ENCODE measurements at regions not wholly inside any gene's neighbourhood (a gene's known extent, or its start where the extent isn't known, plus 50 kb on each side); places are given as distances from the start of the nearest gene placed in this dataset.
"Not testable (repeated sequence)": the region's sequence is repeated elsewhere in the genome, so short reads cannot be mapped to it uniquely, and the experiment has no call there.

- no peak for DNase-seq (ENCODE audit: low spot score)
These were observed 79.4 kb downstream of the IGLL1 start for GRCh38 chr22:23500508-23501260.

DNA sequence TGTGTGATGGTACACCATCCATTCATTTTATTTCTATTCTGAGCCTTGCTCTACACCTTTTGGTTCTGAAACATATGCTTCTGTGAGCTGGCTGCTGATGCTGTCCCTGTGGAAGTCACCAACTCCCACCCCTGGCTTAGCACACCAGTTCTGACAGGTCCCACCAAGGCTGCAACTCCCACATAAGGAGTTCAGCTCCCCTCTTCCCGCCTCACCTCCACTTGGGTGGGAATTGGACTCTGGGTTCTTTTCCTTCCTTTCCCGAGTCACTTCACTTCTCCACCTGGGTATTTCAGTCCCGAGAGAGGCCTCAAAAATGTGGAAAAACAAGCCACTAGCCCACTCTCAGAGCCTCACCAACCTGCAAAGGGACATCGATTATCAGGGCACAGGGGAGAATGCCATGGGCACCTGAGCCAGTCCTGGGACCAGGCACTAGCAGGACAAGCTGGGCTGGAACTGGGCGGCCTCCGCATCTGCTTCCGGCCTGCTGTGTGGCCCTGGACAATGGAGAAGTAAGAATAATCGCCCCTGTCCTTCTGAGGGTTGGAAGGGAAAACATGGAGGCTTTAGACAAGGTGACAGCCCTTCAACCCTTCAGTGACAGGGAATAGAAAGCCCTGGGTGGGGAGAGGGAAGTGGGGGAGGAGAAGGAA is 80.1 kb downstream of the IGLL1 start:
- no peak for DNase-seq (ENCODE audit: low spot score)

GRCh38 chr22:23498811-23499798 is 81.0 kb downstream of the IGLL1 start:
- no peak for DNase-seq (ENCODE audit: low spot score)

- not testable (repeated sequence) for DNase-seq (ENCODE audit: low spot score)
These were observed 82.2 kb downstream of the IGLL1 start for GRCh38 chr22:23497889-23498288.

GRCh38 chr22:23497016-23497885 is 82.8 kb downstream of the IGLL1 start:
- DNase-seq (ENCODE audit: low spot score): no peak

GRCh38 chr22:23496445-23496833 is 83.7 kb downstream of the IGLL1 start:
- DNase-seq (ENCODE audit: low spot score): no peak

DNA sequence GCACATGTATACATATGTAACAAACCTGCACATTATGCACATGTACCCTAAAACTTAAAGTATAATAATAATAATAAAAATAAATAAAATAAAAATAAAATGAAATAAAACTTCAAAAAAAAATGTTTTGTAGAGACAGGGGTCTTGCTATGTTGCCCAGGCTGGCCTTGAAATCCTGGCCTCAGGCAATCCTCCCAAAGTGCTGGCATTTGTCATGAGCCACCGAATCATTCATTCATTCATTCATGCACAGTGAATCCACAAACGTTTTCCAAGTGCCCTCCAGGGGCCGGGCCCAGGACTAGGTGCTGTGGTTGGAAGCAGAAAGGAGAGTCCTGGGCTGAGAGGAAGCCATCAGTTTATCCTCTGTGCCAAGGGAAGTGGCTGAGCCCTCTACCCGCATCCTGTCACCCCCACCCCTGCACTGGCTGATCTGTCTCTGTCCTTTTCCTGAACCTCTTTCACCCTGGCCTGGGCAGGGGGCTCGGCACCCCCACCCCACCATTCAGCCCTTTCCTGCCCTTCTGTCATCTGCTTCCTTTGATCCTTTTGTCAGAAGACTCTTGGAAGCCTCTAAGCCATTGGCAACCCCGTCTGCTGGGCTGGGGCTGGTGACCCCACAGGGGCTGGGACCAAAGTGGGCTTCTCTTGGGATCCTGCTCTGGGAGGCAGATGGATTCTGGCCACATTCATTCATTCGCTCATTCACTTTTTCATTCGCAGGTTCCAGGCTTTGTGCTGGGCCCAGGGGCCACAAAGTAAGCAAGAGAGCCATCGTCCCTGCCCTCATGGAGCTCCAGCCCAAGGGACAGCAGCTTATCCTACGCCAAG is 84.3 kb downstream of the IGLL1 start:
- no peak for DNase-seq (ENCODE audit: low spot score)

GRCh38 chr22:23494930-23495266 is 85.2 kb downstream of the IGLL1 start:
- no peak for DNase-seq (ENCODE audit: low spot score)

DNA sequence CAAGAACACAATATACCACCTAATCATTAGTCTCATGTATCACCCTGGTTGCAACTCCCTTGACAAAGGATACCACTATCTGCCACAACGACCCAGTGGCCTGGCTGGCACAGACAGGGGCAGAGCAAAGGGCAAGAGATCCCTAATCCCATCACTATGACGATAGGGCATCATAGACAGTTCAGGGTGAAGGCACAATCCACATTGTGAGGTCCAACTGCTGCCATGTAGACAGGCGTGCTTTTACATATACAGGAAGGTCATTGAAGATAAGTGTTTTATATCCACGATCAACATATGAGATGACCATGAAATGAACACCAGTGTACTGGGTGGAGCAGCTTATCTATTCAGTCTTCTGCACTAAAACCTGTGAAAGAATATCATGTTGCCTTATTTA is 94.6 kb downstream of the IGLL1 start:
- no peak for DNase-seq (ENCODE audit: low spot score)

DNA sequence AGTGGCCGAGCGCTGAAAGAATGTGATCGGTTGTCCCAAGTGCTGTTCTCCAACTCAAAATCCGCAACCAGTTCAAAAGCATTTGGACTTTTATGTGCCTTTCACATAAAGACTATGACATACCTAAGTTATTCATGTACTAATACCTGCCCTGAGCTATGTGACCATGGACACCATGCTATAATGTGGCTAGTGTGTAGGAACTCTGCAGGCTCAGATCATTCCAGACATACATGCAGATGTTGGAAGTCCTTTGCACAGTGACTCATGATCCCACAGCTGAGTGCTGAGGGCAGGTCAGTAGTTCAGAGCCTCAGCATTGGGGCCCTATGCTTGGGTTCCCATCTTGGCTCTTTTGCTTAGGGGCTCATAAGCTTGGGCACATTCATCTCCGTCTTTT is 95.4 kb downstream of the IGLL1 start:
- DNase-seq (ENCODE audit: low spot score): no peak

GRCh38 chr22:23481369-23481768 is 98.7 kb downstream of the IGLL1 start:
- no peak for DNase-seq (ENCODE audit: low spot score)

GRCh38 chr22:23478175-23478574 is 101.9 kb downstream of the IGLL1 start:
- no peak for DNase-seq (ENCODE audit: low spot score)

- not testable (repeated sequence) for DNase-seq (ENCODE audit: low spot score)
These were observed 105.6 kb downstream of the IGLL1 start for GRCh38 chr22:23474531-23474930.

DNA sequence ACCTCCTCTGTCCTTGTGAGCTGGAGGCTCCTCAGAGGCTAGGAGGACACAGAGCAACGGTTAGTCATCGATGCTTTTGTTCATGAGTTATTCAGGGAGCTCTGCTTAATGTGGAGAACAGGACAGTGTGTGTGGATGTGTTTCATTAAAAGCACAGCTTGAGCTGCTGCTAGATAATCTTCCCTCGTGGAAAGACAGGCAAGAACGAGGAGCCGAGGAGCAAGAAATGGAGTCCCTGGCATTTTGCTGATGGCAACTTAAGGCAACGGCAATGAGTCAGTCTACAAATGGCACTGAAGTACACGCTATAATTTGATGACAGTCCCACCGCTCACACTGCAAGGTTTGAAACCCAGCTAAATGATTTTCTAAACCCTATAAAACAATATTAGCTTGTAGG is 106.2 kb downstream of the IGLL1 start:
- no peak for DNase-seq (ENCODE audit: low spot score)

GRCh38 chr22:23472376-23472775 is 107.7 kb downstream of the IGLL1 start:
- not testable (repeated sequence) for DNase-seq (ENCODE audit: low spot score)

GRCh38 chr22:23471698-23472097 is 108.4 kb downstream of the IGLL1 start:
- no peak for DNase-seq (ENCODE audit: low spot score)

GRCh38 chr22:23470811-23471389 is 109.2 kb downstream of the IGLL1 start:
- DNase-seq (ENCODE audit: low spot score): no peak

GRCh38 chr22:23467721-23468294 is 112.3 kb downstream of the IGLL1 start:
- no peak for DNase-seq (ENCODE audit: low spot score)

DNA sequence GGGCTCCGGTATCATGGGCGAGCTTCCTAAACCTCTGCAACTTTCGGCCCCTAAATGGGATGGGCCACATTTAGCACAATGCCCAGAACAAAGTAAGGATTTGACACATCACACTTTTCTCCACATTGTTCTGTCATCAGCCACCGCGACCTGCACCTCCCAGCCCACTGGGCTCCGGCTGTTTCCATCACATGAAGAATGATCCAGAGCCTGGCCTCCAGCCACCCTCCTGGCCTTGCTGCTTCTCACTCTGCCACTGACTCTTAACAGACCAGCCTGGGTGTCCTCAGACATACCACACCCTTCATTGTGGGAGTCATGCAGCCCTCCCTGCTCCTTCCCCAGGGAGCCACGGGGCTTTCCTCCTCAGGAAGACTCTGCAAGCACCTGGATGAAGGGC is 113.7 kb downstream of the IGLL1 start:
- DNase-seq (ENCODE audit: low spot score): no peak

- not testable (repeated sequence) for DNase-seq (ENCODE audit: low spot score)
These were observed 115.3 kb downstream of the IGLL1 start for GRCh38 chr22:23464796-23465195.

Measured in iPS-NIHi11 (cell line).